ENCODE measurements at regions not wholly inside any gene's neighbourhood (a gene's known extent, or its start where the extent isn't known, plus 50 kb on each side); places are given as distances from the start of the nearest gene placed in this dataset.
"Not testable (repeated sequence)": the region's sequence is repeated elsewhere in the genome, so short reads cannot be mapped to it uniquely, and the experiment has no call there.

DNA sequence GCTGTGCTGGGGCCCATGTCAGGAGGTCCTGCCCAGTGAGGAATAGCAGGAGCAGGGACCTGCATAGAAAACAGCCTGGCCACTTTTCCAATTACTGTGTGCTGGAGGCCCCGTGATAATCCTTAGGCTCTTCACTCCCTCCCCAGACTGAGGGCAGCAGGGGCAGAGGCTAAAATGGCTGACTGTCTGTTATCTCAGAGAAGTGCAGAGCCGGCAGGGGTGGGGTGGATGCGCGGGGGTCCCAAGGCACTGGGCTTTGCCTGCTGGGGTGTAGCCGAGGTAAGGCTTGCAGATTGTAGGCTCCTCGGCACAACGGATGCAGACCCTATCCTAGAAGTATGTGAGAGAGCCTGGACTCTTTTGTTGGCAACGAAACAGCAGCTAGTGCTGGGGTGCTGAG, 1064.1 kb downstream of the OLFM4 start:
- Histone ChIP-seq H2AFZ (ENCODE audit: low read length) (no peak overlapping the region), H3K9me3 (ENCODE audit: control insufficient read depth, insufficient read depth, low read depth, low read length) (no peaks in the 10 kb centered on the region), H4K20me1 (ENCODE audit: control insufficient read depth, extremely low read depth, insufficient read depth, low read length) (no peaks in the 10 kb centered on the region), H3K27ac (ENCODE audit: insufficient read depth, low read length) (no peak overlapping the region), H3K9ac (ENCODE audit: insufficient read depth, low read length) (no peak overlapping the region), H3K4me2 (ENCODE audit: extremely low read depth, insufficient read depth, low read length) (no peak overlapping the region), H3K79me2 (ENCODE audit: control insufficient read depth, insufficient read depth, low read length) (no peaks in the 10 kb centered on the region), H3K27me3 (ENCODE audit: control insufficient read depth, insufficient read depth, low read length) (no peaks in the 10 kb centered on the region), H3K36me3 (ENCODE audit: control insufficient read depth, insufficient read depth, low read length) (no peaks in the 10 kb centered on the region), H3K4me1 (ENCODE audit: control insufficient read depth, extremely low read depth, insufficient read depth, low read length) (no peaks in the 10 kb centered on the region), H3K4me3 (replicated peaks in 1 of 4; ENCODE audit: control extremely low read depth in 1 of 4, insufficient read depth in 1 of 4, low read depth in 3 of 4, low read length in 4 of 4) (no peak overlapping the region)
- no peak for DNase-seq (ENCODE audit: low read depth in 2 of 2)
- TF ChIP-seq, protein P1, sequence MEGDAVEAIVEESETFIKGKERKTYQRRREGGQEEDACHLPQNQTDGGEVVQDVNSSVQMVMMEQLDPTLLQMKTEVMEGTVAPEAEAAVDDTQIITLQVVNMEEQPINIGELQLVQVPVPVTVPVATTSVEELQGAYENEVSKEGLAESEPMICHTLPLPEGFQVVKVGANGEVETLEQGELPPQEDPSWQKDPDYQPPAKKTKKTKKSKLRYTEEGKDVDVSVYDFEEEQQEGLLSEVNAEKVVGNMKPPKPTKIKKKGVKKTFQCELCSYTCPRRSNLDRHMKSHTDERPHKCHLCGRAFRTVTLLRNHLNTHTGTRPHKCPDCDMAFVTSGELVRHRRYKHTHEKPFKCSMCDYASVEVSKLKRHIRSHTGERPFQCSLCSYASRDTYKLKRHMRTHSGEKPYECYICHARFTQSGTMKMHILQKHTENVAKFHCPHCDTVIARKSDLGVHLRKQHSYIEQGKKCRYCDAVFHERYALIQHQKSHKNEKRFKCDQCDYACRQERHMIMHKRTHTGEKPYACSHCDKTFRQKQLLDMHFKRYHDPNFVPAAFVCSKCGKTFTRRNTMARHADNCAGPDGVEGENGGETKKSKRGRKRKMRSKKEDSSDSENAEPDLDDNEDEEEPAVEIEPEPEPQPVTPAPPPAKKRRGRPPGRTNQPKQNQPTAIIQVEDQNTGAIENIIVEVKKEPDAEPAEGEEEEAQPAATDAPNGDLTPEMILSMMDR (conservative IDR thresholded peaks at IDR 0.05 in 1 of 2, IDR thresholded peaks at IDR 0.05 in 1 of 2; ENCODE audit: low read depth in 1 of 2, low read length in 2 of 2), result no peak
- TF ChIP-seq EZH2 (IDR thresholded peaks at IDR 0.05; ENCODE audit: low read length, missing control alignments), result no peak

DNA sequence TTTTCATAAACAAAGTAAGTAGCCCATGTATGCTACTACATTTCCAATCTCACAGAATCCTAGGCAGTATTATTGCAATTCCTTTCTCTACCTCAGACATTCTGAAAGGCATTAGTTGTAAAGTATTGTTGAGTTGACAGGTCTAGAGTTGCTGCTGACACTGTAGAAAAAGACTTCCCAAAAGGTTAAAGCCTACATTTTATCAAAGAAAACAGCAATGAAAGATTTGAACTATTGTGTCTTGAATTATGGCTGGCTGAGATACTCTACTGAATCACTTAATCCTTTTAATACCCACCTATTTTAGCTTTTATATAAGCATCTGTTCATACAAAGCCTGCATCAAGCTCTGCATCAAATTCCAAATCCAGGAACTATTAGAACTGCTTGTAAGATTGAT, 1082.0 kb downstream of the OLFM4 start:
- no peak for TF ChIP-seq EZH2 (IDR thresholded peaks at IDR 0.05; ENCODE audit: low read length, missing control alignments)
- no peak overlapping the region for H3K4me3 ChIP-seq (replicated peaks in 1 of 4; ENCODE audit: control extremely low read depth in 1 of 4, insufficient read depth in 1 of 4, low read depth in 3 of 4, low read length in 4 of 4)

DNA sequence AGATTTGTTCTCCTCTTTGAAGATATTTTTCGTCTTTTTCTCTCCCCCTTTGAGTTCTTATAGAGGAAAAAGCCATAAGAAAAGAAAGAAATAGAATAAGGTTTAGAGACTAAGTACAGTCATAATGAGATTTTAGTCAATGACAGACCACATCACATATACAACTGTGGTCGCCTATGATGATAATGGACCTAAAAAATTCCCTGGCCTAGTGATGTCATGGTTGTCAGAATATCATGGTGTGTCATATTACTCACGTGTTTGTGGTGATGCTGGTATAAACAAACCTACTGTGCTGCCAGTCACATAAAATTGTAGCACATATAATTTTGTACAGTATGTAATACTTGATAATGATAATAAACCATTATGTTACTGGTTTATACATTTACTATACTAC, 1096.1 kb downstream of the OLFM4 start:
- H3K36me3 ChIP-seq (ENCODE audit: control insufficient read depth, insufficient read depth, low read length), result no peaks in the 10 kb centered on the region
- H4K20me1 ChIP-seq (ENCODE audit: control insufficient read depth, extremely low read depth, insufficient read depth, low read length), result no peaks in the 10 kb centered on the region
- no peaks in the 10 kb centered on the region for H3K27me3 ChIP-seq (ENCODE audit: control insufficient read depth, insufficient read depth, low read length)
- no peak overlapping the region for H3K9ac ChIP-seq (ENCODE audit: insufficient read depth, low read length)
- no peaks in the 10 kb centered on the region for H3K9me3 ChIP-seq (ENCODE audit: control insufficient read depth, insufficient read depth, low read depth, low read length)
- H3K4me1 ChIP-seq (ENCODE audit: control insufficient read depth, extremely low read depth, insufficient read depth, low read length), result no peaks in the 10 kb centered on the region
- H2AFZ ChIP-seq (ENCODE audit: low read length), result no peak overlapping the region
- no peak for DNase-seq (ENCODE audit: low read depth in 2 of 2)
- no peak overlapping the region for H3K27ac ChIP-seq (ENCODE audit: insufficient read depth, low read length)
- no peak overlapping the region for H3K4me2 ChIP-seq (ENCODE audit: extremely low read depth, insufficient read depth, low read length)
- no peak overlapping the region for H3K4me3 ChIP-seq (replicated peaks in 1 of 4; ENCODE audit: control extremely low read depth in 1 of 4, insufficient read depth in 1 of 4, low read depth in 3 of 4, low read length in 4 of 4)
- no peaks in the 10 kb centered on the region for H3K79me2 ChIP-seq (ENCODE audit: control insufficient read depth, insufficient read depth, low read length)
- TF ChIP-seq, protein P1 (conservative IDR thresholded peaks at IDR 0.05 in 1 of 2, IDR thresholded peaks at IDR 0.05 in 1 of 2; ENCODE audit: low read depth in 1 of 2, low read length in 2 of 2), result no peak
- no peak for TF ChIP-seq EZH2 (IDR thresholded peaks at IDR 0.05; ENCODE audit: low read length, missing control alignments)

More for the DNA sequence above, 1082.0 kb downstream of the OLFM4 start:
- Histone ChIP-seq H3K36me3 (ENCODE audit: control insufficient read depth, insufficient read depth, low read length) (no peaks in the 10 kb centered on the region), H3K9me3 (ENCODE audit: control insufficient read depth, insufficient read depth, low read depth, low read length) (no peaks in the 10 kb centered on the region), H3K27me3 (ENCODE audit: control insufficient read depth, insufficient read depth, low read length) (no peaks in the 10 kb centered on the region), H3K9ac (ENCODE audit: insufficient read depth, low read length) (no peak overlapping the region), H3K4me2 (ENCODE audit: extremely low read depth, insufficient read depth, low read length) (no peak overlapping the region), H3K79me2 (ENCODE audit: control insufficient read depth, insufficient read depth, low read length) (no peaks in the 10 kb centered on the region), H3K27ac (ENCODE audit: insufficient read depth, low read length) (no peak overlapping the region), H4K20me1 (ENCODE audit: control insufficient read depth, extremely low read depth, insufficient read depth, low read length) (no peaks in the 10 kb centered on the region), H2AFZ (ENCODE audit: low read length) (no peak overlapping the region), H3K4me1 (ENCODE audit: control insufficient read depth, extremely low read depth, insufficient read depth, low read length) (no peaks in the 10 kb centered on the region)
- no peak for DNase-seq (ENCODE audit: low read depth in 2 of 2)

DNA sequence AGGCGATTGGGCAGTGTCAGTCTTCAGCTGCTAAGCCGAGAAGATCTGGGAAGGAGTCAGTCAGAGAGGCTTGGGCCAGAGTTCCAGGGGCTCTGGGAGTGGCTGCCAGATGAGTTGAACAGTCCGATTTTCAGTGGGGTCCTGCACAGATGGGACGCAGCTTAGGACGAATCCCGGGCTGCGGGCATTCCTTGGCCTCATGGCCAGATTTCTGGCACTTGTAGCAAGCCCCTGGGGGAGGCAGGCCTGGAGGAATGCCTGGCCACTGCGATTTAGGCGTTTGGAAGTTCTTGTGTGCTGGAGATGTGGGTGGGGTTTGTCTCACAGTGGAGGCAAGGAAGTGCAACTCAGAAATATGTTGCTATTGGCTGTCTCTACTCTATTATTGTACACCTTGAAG, 1102.3 kb downstream of the OLFM4 start:
- DNase-seq (ENCODE audit: low read depth in 2 of 2); H3K27me3 ChIP-seq (ENCODE audit: control insufficient read depth, insufficient read depth, low read length); H3K27ac ChIP-seq (ENCODE audit: insufficient read depth, low read length); H4K20me1 ChIP-seq (ENCODE audit: control insufficient read depth, extremely low read depth, insufficient read depth, low read length); H3K4me1 ChIP-seq (ENCODE audit: control insufficient read depth, extremely low read depth, insufficient read depth, low read length); H3K4me2 ChIP-seq (ENCODE audit: extremely low read depth, insufficient read depth, low read length); H3K9me3 ChIP-seq (ENCODE audit: control insufficient read depth, insufficient read depth, low read depth, low read length); H2AFZ ChIP-seq (ENCODE audit: low read length); H3K79me2 ChIP-seq (ENCODE audit: control insufficient read depth, insufficient read depth, low read length); H3K36me3 ChIP-seq (ENCODE audit: control insufficient read depth, insufficient read depth, low read length); H3K9ac ChIP-seq (ENCODE audit: insufficient read depth, low read length); H3K4me3 ChIP-seq (replicated peaks in 1 of 4; ENCODE audit: control extremely low read depth in 1 of 4, insufficient read depth in 1 of 4, low read depth in 3 of 4, low read length in 4 of 4): not testable (repeated sequence)

DNA sequence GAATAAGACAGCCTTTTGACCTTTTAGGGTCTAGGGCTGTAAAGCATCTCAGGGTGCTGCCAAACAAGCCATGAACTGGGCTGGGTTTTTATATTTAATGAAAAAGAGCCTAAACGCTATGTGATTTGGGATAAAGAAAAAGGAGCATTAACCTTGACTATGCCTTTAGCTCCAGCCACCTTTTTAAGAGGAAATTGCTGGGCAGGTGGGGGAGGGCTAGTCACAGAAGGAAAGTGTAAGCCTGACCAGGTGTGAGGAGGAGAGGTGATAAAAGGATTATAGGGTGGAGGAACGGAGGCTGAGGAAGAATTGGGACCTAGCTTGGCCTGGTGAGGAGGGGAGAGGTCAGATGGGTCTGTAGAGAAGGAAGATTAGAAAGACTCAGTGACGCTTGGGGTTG, 1102.8 kb downstream of the OLFM4 start:
- H3K4me1 ChIP-seq (ENCODE audit: control insufficient read depth, extremely low read depth, insufficient read depth, low read length); H3K9me3 ChIP-seq (ENCODE audit: control insufficient read depth, insufficient read depth, low read depth, low read length); H2AFZ ChIP-seq (ENCODE audit: low read length); DNase-seq (ENCODE audit: low read depth in 2 of 2); H3K36me3 ChIP-seq (ENCODE audit: control insufficient read depth, insufficient read depth, low read length); H4K20me1 ChIP-seq (ENCODE audit: control insufficient read depth, extremely low read depth, insufficient read depth, low read length); H3K27me3 ChIP-seq (ENCODE audit: control insufficient read depth, insufficient read depth, low read length); H3K27ac ChIP-seq (ENCODE audit: insufficient read depth, low read length); H3K4me3 ChIP-seq (replicated peaks in 1 of 4; ENCODE audit: control extremely low read depth in 1 of 4, insufficient read depth in 1 of 4, low read depth in 3 of 4, low read length in 4 of 4); H3K9ac ChIP-seq (ENCODE audit: insufficient read depth, low read length); H3K4me2 ChIP-seq (ENCODE audit: extremely low read depth, insufficient read depth, low read length); H3K79me2 ChIP-seq (ENCODE audit: control insufficient read depth, insufficient read depth, low read length): not testable (repeated sequence)
